Hematopoietic multipotent progenitor cell treated with erythropoietin and hydrocortisone succinate and interleukin-3 and kit ligand, for 6 days (in vitro differentiated cells): ENCODE measurements at regions not wholly inside any gene's neighbourhood (a gene's known extent, or its start where the extent isn't known, plus 50 kb on each side); places are given as distances from the start of the nearest gene placed in this dataset.
"Not testable (repeated sequence)": the region's sequence is repeated elsewhere in the genome, so short reads cannot be mapped to it uniquely, and the experiment has no call there.

Experiments used
- DNase-seq: peaks from one replicate; pipeline ENCODE4 v3.0.0-alpha.2; 2015

GRCh38 chr4:174398728-174399127 is 115.0 kb downstream of the CEP44 start:
- peak; percentile 5 for DNase-seq

- no peak for DNase-seq
Observed at GRCh38 chr4:174397366-174398155, 113.8 kb downstream of the CEP44 start.

GRCh38 chr4:174396599-174397110 is 112.9 kb downstream of the CEP44 start:
- no peak for DNase-seq

GRCh38 chr4:174394915-174395314 is 111.2 kb downstream of the CEP44 start:
- DNase-seq = no peak

- DNase-seq = no peak
Observed at GRCh38 chr4:174389439-174389838, 105.7 kb downstream of the CEP44 start.

- no peak for DNase-seq
Observed at GRCh38 chr4:174388461-174389145, 104.9 kb downstream of the CEP44 start.

- no peak for DNase-seq
Observed at GRCh38 chr4:174387721-174388120, 104.0 kb downstream of the CEP44 start.

GRCh38 chr4:174387143-174387542 is 103.4 kb downstream of the CEP44 start:
- no peak for DNase-seq

GRCh38 chr4:174383783-174384182 is 100.1 kb downstream of the CEP44 start:
- DNase-seq = no peak

- not testable (repeated sequence) for DNase-seq
Observed at GRCh38 chr4:174382938-174383605, 99.4 kb downstream of the CEP44 start.
